Forelimb muscle (tissue), 1 donor: ENCODE measurements at regions not wholly inside any gene's neighbourhood (a gene's known extent, or its start where the extent isn't known, plus 50 kb on each side); places are given as distances from the start of the nearest gene placed in this dataset.

ENCODE experiments used
- DNase-seq: peaks from one replicate; pipeline ENCODE4 v3.0.0-alpha.2; 2013; ENCODE audit warnings: low read depth

DNA sequence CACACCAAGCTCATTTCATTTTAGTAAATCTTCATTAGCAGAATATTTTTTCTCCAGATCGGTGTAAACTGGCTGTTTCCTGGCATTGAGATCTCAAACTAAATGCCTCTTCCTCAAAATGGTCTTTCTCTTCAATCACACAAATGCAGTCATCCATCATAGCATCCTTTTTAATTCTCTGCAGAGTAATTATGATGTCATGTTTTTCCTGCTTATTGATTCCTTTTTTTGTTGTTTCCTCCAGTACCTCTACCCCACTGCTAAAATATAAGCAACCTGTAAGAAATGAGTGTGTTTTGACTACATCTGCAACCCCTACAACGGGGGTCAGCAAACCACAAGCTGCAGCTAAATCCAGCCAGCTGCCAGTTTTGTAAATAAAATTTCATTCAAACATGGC lies 65.6 kb upstream of the TOM1L1 start:
- no peak for DNase-seq

DNA sequence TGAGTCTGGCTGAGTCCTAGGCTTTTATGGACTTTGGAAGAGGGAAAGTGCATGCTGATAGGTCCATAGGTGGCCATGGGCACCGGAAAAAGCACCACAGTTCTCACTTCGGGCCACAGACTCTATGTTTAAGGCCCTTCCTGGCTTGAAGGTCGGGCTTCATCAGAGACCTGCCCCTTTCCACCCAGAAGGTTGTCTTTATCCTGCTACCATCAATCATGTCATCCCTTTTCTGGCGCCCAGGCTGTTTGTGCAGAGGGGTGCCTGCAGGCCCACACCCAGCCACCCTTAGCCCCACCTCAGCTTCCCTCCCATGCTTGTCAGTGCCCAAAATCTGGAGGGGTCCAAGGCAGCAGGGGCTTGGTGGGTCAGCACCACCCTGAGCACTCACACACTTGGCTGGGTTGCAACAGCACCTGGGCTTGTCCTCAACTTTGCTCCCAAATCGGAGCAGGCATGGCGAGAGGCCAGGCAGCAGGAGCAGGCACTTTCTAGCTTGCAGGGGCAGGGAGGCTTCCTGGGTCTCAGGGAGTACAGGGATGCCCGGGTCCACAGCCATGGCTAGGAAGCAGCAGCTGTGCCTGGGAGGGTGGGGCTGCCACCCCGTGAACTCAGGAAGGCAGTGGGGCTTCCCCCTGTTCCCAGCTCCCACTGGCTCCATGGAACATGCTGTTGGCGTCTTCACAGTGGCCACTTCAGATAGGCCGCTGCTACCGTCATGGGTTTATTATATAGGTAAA lies 63.8 kb upstream of the TOM1L1 start:
- no peak for DNase-seq

DNA sequence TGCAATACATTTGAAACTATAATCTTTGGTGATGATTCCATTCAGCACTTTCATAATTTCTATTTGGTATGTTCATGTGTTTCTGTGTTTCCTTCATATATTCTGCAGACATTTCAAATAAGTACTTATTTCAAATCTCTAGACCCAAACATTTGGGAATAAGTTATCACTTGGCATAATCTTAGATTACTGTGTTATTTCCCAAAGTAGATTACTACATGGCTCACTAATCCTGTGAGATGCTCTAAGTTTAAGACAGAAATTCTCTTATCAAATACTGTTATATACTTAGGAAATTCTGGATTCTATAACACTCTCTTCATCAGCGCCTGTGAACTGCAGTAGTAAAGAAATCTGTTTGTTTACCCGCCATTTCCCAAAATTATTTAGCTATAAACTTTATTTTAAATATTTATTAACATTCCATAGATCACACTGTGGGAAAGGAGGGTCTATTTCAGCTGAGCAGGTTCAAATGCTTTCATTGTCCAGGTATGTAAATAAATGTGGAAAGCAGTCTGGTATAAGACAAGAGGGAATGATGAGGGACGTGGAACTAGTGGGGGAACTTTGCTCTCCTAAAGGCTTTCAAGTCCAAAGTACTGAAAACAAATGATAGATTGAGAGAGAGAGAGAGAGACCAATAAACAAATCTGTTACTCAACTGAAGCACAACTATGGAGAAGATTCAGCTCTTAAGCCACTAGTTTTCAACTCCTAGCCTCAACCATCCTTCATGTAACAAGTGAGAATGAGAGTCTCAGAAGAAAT lies 61.8 kb upstream of the TOM1L1 start:
- no peak for DNase-seq

DNA sequence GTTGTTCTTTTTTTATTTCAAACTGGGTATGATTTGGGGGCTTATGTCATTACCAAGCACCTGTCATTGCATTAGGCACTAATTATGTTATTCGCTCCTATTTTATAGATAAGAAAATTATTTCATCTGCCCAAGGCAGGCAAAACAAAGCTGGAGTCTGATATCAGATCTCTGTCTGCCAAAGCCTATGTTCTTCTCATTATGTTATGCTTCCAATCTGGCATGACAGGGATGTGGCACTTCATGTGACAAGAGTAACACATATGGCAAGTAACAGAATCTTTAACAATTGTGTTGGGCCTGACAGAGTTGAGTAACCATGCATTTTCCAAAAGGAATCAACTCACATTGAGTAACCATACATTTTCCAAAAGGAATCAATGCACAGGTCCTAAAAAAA lies 61.2 kb upstream of the TOM1L1 start:
- no peak for DNase-seq

DNA sequence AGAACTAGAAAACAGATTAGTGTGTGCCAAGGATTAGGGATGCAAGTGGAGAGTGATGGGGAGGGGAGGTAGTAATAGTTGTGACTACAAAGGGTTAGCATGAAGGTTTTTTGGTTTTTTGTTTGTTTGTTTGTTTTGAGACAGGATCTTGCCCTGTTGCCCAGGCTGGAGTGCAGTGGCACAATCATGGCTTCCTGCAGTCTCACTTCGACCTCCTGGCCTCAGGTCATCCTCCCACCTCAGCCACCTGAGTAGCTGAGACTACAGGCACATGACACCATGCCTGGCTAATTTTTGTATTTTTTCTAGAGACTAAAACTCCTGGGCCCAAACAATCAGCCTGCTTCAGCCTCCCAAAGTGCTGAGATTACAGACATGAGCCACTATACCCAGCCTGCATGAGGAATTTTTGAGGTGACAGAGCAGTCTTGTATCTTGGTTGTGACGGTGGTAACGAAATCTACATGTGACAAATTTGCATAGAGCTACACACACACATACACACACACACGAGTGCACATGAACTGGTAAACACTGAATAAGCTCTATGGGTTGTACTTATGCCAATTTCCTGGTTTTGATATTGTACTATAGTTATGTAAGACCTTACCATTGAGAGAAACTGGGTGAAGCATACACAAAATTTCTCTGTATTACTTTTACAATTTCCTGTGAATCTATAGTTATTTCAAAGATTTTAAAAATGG lies 59.6 kb upstream of the TOM1L1 start:
- no peak for DNase-seq

DNA sequence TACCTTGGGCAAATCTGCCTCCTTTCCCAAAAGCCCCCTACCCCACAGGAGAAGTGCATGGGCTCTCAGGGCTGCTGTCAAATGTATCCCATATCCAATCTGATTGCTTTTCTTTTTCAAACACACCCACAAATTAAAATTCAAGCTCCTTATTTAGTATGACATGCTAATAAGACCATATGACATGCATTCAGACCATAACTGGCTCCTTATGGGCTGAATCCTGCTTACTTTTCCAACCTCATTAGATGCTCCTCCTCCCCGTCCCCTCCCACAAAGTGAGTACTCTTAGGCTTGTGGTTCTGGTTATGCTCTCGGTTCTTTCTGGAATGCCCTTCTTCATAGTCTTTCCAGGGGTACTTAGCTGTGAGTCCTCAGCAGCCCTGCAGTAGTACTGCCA lies 59.0 kb upstream of the TOM1L1 start:
- no peak for DNase-seq

DNA sequence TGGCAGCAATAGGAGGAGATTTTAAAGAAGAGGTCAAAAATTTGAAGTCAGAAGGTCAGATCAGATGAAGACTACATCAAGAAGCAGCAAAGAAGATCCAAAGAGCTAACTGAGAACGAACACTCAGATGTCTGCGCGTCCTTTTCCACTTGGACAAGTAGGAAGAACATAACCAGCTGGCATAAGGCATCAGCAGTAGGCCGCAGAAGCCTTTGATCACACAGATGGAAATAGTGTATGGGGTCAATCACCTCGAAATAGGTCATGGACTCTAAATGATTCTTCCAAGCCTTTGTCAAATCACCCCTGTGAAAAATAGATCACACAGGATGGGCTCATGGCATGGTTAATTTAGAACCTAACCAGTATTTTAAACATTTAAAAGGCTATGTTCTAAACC lies 56.4 kb upstream of the TOM1L1 start:
- no peak for DNase-seq

DNA sequence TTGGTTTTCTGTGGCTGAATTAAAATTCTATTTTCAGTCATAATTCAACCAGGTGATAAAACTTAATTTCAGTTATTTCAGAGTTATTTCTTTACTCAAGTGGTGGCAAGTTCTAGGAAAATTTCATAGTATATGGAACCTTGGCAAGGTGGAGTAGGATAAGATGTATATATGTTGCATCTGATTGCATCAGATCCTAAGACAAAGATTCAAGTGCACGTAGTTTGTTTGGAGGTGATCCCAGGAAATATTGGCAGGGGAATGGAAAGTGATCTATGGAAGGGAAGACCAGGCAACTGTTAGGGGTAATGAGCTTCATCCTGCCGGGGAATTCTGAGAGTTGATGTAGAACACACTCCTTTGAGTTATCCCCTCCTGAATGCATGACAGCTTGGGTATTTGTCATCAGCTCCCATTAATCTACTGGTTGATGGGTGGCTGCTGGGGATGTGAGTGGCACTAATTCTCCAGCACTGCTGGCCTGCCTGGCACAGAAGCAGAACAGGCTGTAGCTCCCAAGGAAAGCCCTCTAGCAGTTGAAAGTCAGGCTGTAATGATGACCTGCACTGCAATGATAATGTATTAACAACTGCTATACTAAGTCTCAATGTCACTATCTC lies 52.2 kb upstream of the TOM1L1 start:
- no peak for DNase-seq

DNA sequence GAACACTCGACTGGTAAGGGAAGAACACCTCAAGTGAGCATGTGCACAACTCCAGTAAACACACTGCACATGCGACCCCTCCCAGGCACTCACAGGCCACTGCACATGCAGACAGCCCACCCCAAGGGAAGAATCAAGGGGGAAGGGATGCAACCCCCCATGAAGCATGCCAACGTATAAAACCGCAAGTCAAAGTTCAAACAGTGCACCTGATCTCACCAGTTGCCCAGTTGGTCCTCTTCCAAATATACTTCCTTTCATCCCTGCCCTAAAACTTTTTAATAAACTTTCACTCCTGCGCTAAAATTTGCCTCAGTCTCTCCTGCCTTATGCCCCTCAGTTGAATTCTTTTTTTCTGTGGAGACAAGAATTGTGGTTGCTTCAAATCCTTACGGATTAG lies 51.0 kb upstream of the TOM1L1 start:
- DNase-seq = no peak
